ENCODE measurements at regions not wholly inside any gene's neighbourhood (a gene's known extent, or its start where the extent isn't known, plus 50 kb on each side); places are given as distances from the start of the nearest gene placed in this dataset.
"Not testable (repeated sequence)": the region's sequence is repeated elsewhere in the genome, so short reads cannot be mapped to it uniquely, and the experiment has no call there.

GRCh38 chr1:10878469-10878868 is 82.0 kb upstream of the CASZ1 start:
- Mint-ChIP-seq H3K4me1 (peaks cover 4% of the 10 kb centered on the region), H3K4me3 (no peak overlapping the region), H3K36me3 (no peaks in the 10 kb centered on the region), H3K9me3 (no peaks in the 10 kb centered on the region), H3K27ac (no peak overlapping the region), H3K27me3 (ENCODE audit: low read depth) (no peaks in the 10 kb centered on the region)
- TF ChIP-seq CTCF (IDR thresholded peaks at IDR 0.05; ENCODE audit: unreplicated experiment) = no peak
- DNase-seq (ENCODE audit: low spot score in 2 of 2, unreplicated experiment in 2 of 2) = no peak

GRCh38 chr1:10880063-10880462 is 83.6 kb upstream of the CASZ1 start:
- Mint-ChIP-seq H3K9me3 (no peaks in the 10 kb centered on the region), H3K27ac (no peak overlapping the region), H3K36me3 (no peaks in the 10 kb centered on the region), H3K27me3 (ENCODE audit: low read depth) (no peaks in the 10 kb centered on the region), H3K4me3 (no peak overlapping the region), H3K4me1 (peaks cover 4% of the 10 kb centered on the region)
- no peak for TF ChIP-seq CTCF (IDR thresholded peaks at IDR 0.05; ENCODE audit: unreplicated experiment)
- no peak for DNase-seq (ENCODE audit: low spot score in 2 of 2, unreplicated experiment in 2 of 2)

- Mint-ChIP-seq H3K4me3 (no peak overlapping the region), H3K27me3 (ENCODE audit: low read depth) (no peaks in the 10 kb centered on the region), H3K9me3 (no peaks in the 10 kb centered on the region), H3K4me1 (peaks cover 4% of the 10 kb centered on the region), H3K36me3 (no peaks in the 10 kb centered on the region), H3K27ac (no peak overlapping the region)
- TF ChIP-seq CTCF (IDR thresholded peaks at IDR 0.05; ENCODE audit: unreplicated experiment) = no peak
- DNase-seq (ENCODE audit: low spot score in 2 of 2, unreplicated experiment in 2 of 2) = no peak
Observed at GRCh38 chr1:10881046-10881445, 84.6 kb upstream of the CASZ1 start.

- TF ChIP-seq CTCF (IDR thresholded peaks at IDR 0.05; ENCODE audit: unreplicated experiment) = no peak
- H3K9me3 Mint-ChIP-seq = no peaks in the 10 kb centered on the region
- no peaks in the 10 kb centered on the region for H3K36me3 Mint-ChIP-seq
- no peak overlapping the region for H3K4me3 Mint-ChIP-seq
- DNase-seq (ENCODE audit: low spot score in 2 of 2, unreplicated experiment in 2 of 2) = no peak
- no peaks in the 10 kb centered on the region for H3K27me3 Mint-ChIP-seq (ENCODE audit: low read depth)
- H3K4me1 Mint-ChIP-seq = peaks cover 4% of the 10 kb centered on the region
- H3K27ac Mint-ChIP-seq = no peak overlapping the region
Observed at GRCh38 chr1:10882069-10882468, 85.6 kb upstream of the CASZ1 start.

GRCh38 chr1:10887032-10887431 is 90.6 kb upstream of the CASZ1 start:
- H3K4me1 Mint-ChIP-seq = peaks cover 26% of the 10 kb centered on the region
- H3K36me3 Mint-ChIP-seq; H3K27me3 Mint-ChIP-seq (ENCODE audit: low read depth); H3K4me3 Mint-ChIP-seq; DNase-seq (ENCODE audit: low spot score in 2 of 2, unreplicated experiment in 2 of 2); H3K9me3 Mint-ChIP-seq; H3K27ac Mint-ChIP-seq: not testable (repeated sequence)

GRCh38 chr1:10888291-10888690 is 91.8 kb upstream of the CASZ1 start:
- no peak overlapping the region for H3K27ac Mint-ChIP-seq
- H3K9me3 Mint-ChIP-seq = no peaks in the 10 kb centered on the region
- H3K27me3 Mint-ChIP-seq (ENCODE audit: low read depth) = no peaks in the 10 kb centered on the region
- DNase-seq (ENCODE audit: low spot score in 2 of 2, unreplicated experiment in 2 of 2) = no peak
- peak; percentile 11 for TF ChIP-seq CTCF (IDR thresholded peaks at IDR 0.05; ENCODE audit: unreplicated experiment)
- H3K36me3 Mint-ChIP-seq = no peaks in the 10 kb centered on the region
- H3K4me1 Mint-ChIP-seq = peaks cover 26% of the 10 kb centered on the region
- H3K4me3 Mint-ChIP-seq = peak overlapping the region; percentile 52

All from mesothelial cell of epicardium (in vitro differentiated cells).